GM12865 (cell line): ENCODE measurements at regions not wholly inside any gene's neighbourhood (a gene's known extent, or its start where the extent isn't known, plus 50 kb on each side); places are given as distances from the start of the nearest gene placed in this dataset.
"Not testable (repeated sequence)": the region's sequence is repeated elsewhere in the genome, so short reads cannot be mapped to it uniquely, and the experiment has no call there.

Experiments
- DNase-seq: peaks from one replicate; pipeline ENCODE4 v3.0.0; 2010; ENCODE audit warnings: low read depth
- H3K4me3 ChIP-seq: 2 replicates; pipeline ENCODE4 v1.5.1; 2011; ENCODE audit warnings: mild to moderate bottlenecking, low read depth, low read length, control low read depth
- TF ChIP-seq, protein P1 (sequence below): IDR thresholded peaks from 2 replicates; pipeline ENCODE4 v1.5.1; 2011; ENCODE audit warnings: low read length, control low read depth, low read depth, inconsistent platforms; ENCODE audit not compliant: insufficient read depth; ENCODE audit errors: missing control alignments

DNA sequence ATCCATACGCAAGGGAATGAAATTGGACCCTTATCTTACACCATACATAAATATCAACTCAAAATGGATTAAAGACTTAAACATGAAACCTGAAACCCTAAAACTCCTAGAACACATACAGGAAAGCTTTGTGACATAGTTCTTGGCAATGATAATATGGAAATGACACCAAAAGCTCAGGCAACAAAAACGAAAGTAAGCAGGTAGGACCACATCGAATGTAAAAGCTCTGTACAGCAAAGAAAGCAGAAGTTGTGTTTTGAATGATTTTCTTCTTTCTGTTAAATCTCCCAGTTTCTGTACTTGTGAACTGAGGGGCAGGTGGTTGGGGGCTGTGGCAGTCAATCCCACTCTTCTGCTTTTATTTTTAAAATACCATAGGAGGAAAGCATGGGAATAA is 368.4 kb upstream of the PODXL start:
- no peak overlapping the region for H3K4me3 ChIP-seq
- DNase-seq = no peak
- TF ChIP-seq, protein P1, sequence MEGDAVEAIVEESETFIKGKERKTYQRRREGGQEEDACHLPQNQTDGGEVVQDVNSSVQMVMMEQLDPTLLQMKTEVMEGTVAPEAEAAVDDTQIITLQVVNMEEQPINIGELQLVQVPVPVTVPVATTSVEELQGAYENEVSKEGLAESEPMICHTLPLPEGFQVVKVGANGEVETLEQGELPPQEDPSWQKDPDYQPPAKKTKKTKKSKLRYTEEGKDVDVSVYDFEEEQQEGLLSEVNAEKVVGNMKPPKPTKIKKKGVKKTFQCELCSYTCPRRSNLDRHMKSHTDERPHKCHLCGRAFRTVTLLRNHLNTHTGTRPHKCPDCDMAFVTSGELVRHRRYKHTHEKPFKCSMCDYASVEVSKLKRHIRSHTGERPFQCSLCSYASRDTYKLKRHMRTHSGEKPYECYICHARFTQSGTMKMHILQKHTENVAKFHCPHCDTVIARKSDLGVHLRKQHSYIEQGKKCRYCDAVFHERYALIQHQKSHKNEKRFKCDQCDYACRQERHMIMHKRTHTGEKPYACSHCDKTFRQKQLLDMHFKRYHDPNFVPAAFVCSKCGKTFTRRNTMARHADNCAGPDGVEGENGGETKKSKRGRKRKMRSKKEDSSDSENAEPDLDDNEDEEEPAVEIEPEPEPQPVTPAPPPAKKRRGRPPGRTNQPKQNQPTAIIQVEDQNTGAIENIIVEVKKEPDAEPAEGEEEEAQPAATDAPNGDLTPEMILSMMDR = no peak

DNA sequence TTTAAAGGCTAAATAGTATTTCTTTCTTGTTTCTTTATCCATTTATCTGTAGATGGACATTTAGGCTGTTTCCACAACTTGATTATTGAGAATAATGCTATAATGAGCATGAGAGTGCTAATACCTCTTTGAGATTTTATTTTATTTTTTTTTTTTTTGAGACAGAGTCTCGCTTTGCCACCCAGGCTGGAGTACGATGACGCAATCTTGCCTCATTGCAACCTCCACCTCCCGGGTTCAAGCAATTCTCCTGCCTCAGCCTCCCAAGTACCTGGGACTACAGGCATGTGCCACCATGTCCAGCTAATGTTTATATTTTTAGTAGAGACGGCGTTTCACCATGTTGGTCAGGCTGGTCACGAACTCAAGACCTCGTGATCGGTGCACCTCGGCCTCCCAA is 366.5 kb upstream of the PODXL start:
- DNase-seq, H3K4me3 ChIP-seq: not testable (repeated sequence)

GRCh38 chr7:131921016-131921415 is 364.6 kb upstream of the PODXL start:
- H3K4me3 ChIP-seq = no peak overlapping the region
- no peak for DNase-seq
- TF ChIP-seq, protein P1 = no peak

GRCh38 chr7:131919920-131920709 is 363.7 kb upstream of the PODXL start:
- no peak overlapping the region for H3K4me3 ChIP-seq
- peak; percentile 43 for DNase-seq
- TF ChIP-seq, protein P1 = no peak

GRCh38 chr7:131911112-131911511 is 354.7 kb upstream of the PODXL start:
- TF ChIP-seq, protein P1 = no peak
- DNase-seq = no peak
- H3K4me3 ChIP-seq = no peak overlapping the region

GRCh38 chr7:131909151-131909768 is 352.8 kb upstream of the PODXL start:
- no peak overlapping the region for H3K4me3 ChIP-seq
- TF ChIP-seq, protein P1 = no peak
- DNase-seq = no peak

DNA sequence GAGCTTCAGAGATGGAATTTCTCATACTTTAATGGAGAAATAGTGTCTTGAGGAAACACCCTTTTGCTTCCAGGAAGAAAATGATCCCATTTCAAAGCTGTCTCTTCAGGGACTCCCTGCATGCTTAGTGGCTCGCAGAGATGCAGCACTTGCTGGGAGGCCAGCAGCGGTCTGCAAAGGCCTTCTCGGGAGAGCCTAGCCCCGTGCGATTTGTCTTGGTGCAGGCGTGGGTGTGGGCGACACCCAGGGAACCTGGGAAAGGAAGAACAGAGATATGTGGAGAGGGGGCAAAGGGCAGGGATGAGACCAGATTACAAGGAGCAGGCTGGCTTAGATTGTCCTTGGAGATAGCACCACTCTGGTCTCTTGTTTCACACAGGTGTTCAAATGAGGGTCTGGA is 352.3 kb upstream of the PODXL start:
- DNase-seq = no peak
- H3K4me3 ChIP-seq = no peak overlapping the region
- TF ChIP-seq, protein P1 = no peak
